ENCODE measurements at regions not wholly inside any gene's neighbourhood (a gene's known extent, or its start where the extent isn't known, plus 50 kb on each side); places are given as distances from the start of the nearest gene placed in this dataset.

DNA sequence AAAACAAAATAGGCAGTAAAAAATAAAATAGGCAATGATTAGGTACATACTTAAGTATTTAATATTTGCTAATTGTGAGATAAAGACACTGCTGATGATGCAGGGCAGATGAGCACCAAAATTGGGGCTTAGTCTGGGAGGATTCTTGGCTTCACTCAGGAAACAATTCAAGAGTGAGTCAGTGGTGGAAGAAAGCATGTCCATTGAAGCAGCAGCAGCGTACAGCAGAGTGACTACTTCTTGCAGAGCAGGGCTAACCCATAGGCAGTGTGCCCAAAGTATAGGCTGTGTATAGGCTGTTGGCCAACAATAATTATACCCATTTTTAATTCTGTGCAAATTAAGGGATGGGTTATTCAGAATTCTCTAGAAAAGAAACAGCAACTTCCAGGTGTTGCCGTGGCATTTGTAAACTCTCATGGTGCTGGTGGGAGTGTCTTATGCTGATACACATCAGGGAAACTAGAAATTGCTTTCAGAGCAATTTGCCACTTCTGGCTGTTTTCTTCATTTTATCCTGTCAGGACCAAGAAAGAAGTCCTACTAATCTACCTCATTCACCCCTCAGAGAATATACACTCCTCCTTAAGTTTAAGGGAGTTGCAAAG, 317.3 kb upstream of the NAALADL2 start:
- TF ChIP-seq SRF (IDR thresholded peaks at IDR 0.05; ENCODE audit: low read depth in 2 of 2, low read length in 2 of 2), result no peak
- TF ChIP-seq EZH2 (IDR thresholded peaks at IDR 0.05; ENCODE audit: borderline replicate concordance, control insufficient read depth, low read depth, low read length), result no peak
- no peak for TF ChIP-seq POLR2AphosphoS5 (IDR thresholded peaks at IDR 0.05; ENCODE audit: low read length)
- TF ChIP-seq, protein P1, sequence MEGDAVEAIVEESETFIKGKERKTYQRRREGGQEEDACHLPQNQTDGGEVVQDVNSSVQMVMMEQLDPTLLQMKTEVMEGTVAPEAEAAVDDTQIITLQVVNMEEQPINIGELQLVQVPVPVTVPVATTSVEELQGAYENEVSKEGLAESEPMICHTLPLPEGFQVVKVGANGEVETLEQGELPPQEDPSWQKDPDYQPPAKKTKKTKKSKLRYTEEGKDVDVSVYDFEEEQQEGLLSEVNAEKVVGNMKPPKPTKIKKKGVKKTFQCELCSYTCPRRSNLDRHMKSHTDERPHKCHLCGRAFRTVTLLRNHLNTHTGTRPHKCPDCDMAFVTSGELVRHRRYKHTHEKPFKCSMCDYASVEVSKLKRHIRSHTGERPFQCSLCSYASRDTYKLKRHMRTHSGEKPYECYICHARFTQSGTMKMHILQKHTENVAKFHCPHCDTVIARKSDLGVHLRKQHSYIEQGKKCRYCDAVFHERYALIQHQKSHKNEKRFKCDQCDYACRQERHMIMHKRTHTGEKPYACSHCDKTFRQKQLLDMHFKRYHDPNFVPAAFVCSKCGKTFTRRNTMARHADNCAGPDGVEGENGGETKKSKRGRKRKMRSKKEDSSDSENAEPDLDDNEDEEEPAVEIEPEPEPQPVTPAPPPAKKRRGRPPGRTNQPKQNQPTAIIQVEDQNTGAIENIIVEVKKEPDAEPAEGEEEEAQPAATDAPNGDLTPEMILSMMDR (IDR thresholded peaks at IDR 0.05 in 2 of 3, conservative IDR thresholded peaks at IDR 0.05 in 1 of 3; ENCODE audit: control insufficient read depth in 2 of 3, extremely low read depth in 1 of 3, insufficient read depth in 1 of 3, low read depth in 3 of 3, low read length in 3 of 3), result no peak
- no peak for TF ChIP-seq MXI1 (IDR thresholded peaks at IDR 0.05; ENCODE audit: low read depth, low read length)
- no peak for TF ChIP-seq BHLHE40 (IDR thresholded peaks at IDR 0.05; ENCODE audit: borderline replicate concordance in 1 of 2, low read depth in 2 of 2, low read length in 1 of 2)
- no peak for TF ChIP-seq ZNF274 (IDR thresholded peaks at IDR 0.05; ENCODE audit: insufficient read depth, insufficient read length)
- TF ChIP-seq RAD21 (IDR thresholded peaks at IDR 0.05; ENCODE audit: insufficient read depth, low read depth, low read length), result no peak
- no peak for TF ChIP-seq BMI1 (IDR thresholded peaks at IDR 0.05; ENCODE audit: borderline replicate concordance)
